Activated T-helper 1 cell treated with anti-CD3 and anti-CD28 coated beads, Interleukin-12 subunit alpha, Interleukin-12 subunit beta, Interleukin-2, Interleukin-4 antibody, amounts not matched to agents 30 ng/mL and 10 ng/mL and 1 ng/mL, durations not matched to agents 14 hours and 24 hours and 36 hours (primary cell): ENCODE measurements at regions not wholly inside any gene's neighbourhood (a gene's known extent, or its start where the extent isn't known, plus 50 kb on each side); places are given as distances from the start of the nearest gene placed in this dataset.
"Not testable (repeated sequence)": the region's sequence is repeated elsewhere in the genome, so short reads cannot be mapped to it uniquely, and the experiment has no call there.

ENCODE experiments used
- DNase-seq: peaks from one replicate; pipeline ENCODE4 v3.0.0; 2021; ENCODE audit warnings: low spot score
- H3K27ac Mint-ChIP-seq: one replicate; pipeline ENCODE4 v1.8.0; 2021; ENCODE audit warnings: mild to moderate bottlenecking, mixed read lengths
- H3K27me3 Mint-ChIP-seq: one replicate; pipeline ENCODE4 v1.8.0; 2022; ENCODE audit warnings: mild to moderate bottlenecking, moderate library complexity, mixed read lengths; ENCODE audit not compliant: insufficient read depth
- H3K36me3 Mint-ChIP-seq: one replicate; pipeline ENCODE4 v1.8.0; 2021; ENCODE audit warnings: low read depth, mixed read lengths
- H3K4me1 Mint-ChIP-seq: one replicate; pipeline ENCODE4 v1.8.0; 2021; ENCODE audit warnings: low read depth, mixed read lengths
- H3K4me3 Mint-ChIP-seq: one replicate; pipeline ENCODE4 v1.8.0; 2021; ENCODE audit warnings: mild to moderate bottlenecking, moderate library complexity, mixed read lengths
- H3K9me3 Mint-ChIP-seq: one replicate; pipeline ENCODE4 v1.8.0; 2021; ENCODE audit warnings: mixed read lengths
- intact Hi-C: fragments of 100-400 bp; cut with micrococcal nuclease; formaldehyde crosslinking; loops from one replicate; pipeline ENCODE4 v1.15.1; 2024

DNA sequence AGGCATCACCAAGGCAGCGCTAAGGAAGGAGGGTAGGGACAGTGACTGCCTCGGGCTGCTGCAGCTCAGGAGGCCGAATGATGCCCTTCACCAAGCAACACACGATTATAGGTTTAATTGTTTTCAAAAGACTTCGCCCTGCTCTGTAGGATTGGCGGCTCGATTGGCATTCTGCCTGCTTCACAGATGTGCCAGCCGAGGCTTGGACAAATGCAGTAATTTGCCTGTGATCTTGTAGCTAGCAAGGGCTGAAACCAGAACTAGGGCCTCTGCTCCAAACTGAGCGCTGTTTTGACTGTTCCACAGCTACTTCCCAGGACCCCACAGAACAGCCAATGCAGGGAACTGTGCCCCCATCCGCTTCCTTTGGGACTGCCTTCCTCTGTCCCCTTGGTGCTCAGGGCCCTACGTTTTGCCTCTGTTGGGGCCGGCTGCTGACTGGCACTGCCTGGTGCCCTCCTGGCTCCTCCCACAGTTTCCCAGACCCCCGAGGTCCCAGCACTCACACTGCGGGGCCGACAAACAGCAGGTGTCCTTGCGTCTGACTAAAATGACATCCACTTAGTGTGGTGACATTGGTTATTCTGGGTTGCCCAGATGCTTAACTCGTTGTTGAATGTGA is 62.6 kb upstream of the EN2 start:
- intact Hi-C loops = no loop called here
- no peaks in the 10 kb centered on the region for H3K4me1 Mint-ChIP-seq
- no peaks in the 10 kb centered on the region for H3K9me3 Mint-ChIP-seq
- H3K4me3 Mint-ChIP-seq = no peak overlapping the region
- no peak for DNase-seq
- H3K27ac Mint-ChIP-seq = no peak overlapping the region
- H3K36me3 Mint-ChIP-seq = no peaks in the 10 kb centered on the region
- H3K27me3 Mint-ChIP-seq = peaks cover 3% of the 10 kb centered on the region

DNA sequence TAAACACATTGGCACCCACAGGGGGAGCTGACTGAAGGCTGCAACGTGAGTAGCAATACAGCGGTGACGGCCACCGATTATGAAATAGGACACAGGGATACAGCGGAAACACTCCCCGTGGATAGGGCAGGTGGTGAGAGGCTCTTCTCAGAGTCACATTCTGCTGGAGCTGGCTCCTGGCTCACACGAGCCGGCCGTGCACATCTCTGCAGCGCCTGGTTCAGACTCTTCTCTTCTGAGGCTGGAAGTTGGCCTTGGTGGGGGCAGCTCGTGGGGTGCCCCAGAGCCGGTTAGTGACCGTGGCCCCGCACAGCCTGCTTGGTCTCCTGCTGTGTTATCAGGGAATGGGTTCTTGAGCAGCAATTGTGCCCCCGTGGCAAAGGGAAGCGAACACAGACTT is 61.3 kb upstream of the EN2 start:
- no peaks in the 10 kb centered on the region for H3K9me3 Mint-ChIP-seq
- intact Hi-C loops = no loop called here
- no peaks in the 10 kb centered on the region for H3K36me3 Mint-ChIP-seq
- no peak overlapping the region for H3K27ac Mint-ChIP-seq
- peaks cover 1% of the 10 kb centered on the region for H3K27me3 Mint-ChIP-seq
- no peaks in the 10 kb centered on the region for H3K4me1 Mint-ChIP-seq
- no peak overlapping the region for H3K4me3 Mint-ChIP-seq
- DNase-seq = no peak

DNA sequence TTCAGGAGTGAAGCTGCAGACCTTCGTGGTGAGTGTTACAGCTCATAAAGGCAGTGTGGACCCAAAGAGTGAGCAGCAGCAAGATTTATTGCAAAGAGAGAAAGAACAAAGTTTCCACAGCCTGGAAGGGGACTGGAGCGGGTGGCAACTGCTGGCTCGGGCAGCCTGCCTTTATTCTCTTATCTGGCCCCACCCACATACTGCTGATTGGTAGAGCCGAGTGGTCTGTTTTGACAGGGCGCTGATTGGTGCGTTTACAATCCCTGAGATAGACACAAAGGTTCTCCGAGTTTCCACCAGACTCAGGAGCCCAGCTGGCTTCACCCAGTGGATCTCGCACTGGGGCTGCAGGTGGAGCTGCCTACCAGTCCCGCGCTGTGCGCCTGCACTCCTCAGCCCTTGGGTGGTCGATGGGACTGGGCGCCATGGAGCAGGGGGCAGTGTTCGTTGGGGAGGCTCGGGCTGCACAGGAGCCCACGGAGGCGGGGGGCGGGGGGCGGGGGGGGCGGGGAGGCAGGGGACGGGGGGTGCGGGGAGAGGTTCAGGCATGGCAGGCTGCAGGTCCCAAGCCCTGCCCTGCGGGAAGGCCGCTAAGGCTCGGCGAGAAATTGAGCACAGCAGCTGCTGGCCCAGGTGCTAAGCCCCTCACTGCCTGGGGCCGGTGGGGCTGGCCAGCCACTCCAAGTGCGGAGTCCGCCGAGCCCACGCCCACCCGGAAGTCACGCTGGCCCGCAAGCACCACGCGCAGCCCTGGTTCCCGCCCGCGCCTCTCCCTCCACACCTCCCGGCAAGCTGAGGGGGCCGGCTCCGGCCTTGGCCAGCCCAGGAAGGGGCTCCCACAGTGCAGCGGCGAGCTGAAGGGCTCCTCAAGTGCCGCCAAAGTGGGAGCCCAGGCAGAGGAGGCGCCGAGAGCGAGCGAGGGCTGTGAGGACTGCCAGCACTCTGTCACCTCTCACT is 59.9 kb upstream of the EN2 start:
- H3K4me1 Mint-ChIP-seq, H3K27me3 Mint-ChIP-seq, H3K9me3 Mint-ChIP-seq, H3K27ac Mint-ChIP-seq, H3K4me3 Mint-ChIP-seq, intact Hi-C loops, DNase-seq, H3K36me3 Mint-ChIP-seq: not testable (repeated sequence)

DNA sequence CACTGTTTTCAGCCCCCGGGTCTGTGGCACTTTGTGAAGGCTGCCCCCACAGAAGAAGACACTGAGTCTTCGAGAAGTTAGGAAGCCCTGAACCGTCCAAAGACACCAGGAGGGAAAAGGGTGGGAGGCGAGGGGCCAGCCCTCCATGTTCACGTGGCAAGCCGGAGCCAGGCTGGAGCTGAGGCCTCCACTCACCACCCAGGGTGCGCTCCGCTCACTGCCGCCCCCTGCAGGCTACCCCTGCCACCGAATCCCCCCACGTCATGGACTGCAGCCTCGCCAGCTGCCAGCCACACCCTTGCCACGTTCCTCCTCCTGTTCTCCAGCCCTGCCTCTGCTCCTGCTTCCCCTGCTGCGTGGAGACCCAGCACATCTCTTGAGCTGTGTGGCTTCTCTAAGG is 59.0 kb upstream of the EN2 start:
- no peak overlapping the region for H3K27ac Mint-ChIP-seq
- no peaks in the 10 kb centered on the region for H3K9me3 Mint-ChIP-seq
- intact Hi-C loops = no loop called here
- H3K4me1 Mint-ChIP-seq = no peaks in the 10 kb centered on the region
- H3K36me3 Mint-ChIP-seq = no peaks in the 10 kb centered on the region
- H3K27me3 Mint-ChIP-seq = peaks cover 4% of the 10 kb centered on the region
- no peak overlapping the region for H3K4me3 Mint-ChIP-seq
- DNase-seq = no peak

DNA sequence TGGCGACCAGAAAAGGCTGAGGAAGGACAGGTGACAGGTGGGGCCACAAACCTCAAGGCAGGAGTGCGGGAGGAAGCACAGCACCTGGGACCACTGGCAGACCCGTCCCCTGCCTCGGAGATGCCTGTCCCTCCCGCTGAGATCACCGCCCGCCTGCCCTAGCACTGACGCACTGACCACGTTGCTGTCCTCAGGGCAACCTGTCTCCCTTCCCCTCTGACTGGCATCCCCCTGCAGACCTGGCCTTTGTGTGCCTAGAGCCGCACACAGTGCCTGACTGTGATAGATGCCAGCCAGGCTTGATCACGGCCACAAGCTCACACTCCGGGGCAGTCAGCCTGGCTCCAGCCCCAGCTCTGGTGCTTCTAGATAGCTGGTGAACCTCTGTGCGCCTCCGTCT is 58.4 kb upstream of the EN2 start:
- H3K27ac Mint-ChIP-seq = no peak overlapping the region
- no peak for DNase-seq
- no peak overlapping the region for H3K4me3 Mint-ChIP-seq
- H3K36me3 Mint-ChIP-seq = no peaks in the 10 kb centered on the region
- intact Hi-C loops = no loop called here
- H3K27me3 Mint-ChIP-seq = peaks cover 4% of the 10 kb centered on the region
- no peaks in the 10 kb centered on the region for H3K4me1 Mint-ChIP-seq
- H3K9me3 Mint-ChIP-seq = no peaks in the 10 kb centered on the region

DNA sequence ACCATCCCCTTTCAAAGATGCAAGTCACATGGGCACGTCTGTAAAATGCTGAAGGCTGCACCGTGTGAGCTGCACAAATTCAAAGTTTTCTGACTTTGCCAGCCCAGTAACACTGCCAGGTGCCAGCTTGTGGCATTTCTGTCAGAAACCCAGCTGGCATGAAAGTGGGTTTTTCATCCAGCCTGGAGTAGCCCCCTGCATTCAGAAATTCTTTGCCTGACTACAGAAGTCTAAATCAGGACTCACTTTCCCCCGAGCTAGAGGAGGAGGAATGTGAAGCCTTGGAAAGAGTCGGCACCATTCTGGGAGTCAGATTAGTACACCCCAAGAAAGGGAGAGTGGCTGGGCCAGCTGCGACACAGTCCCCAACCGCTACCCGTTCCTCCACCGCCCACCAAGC is 56.7 kb upstream of the EN2 start:
- no peak overlapping the region for H3K4me3 Mint-ChIP-seq
- H3K4me1 Mint-ChIP-seq = no peaks in the 10 kb centered on the region
- intact Hi-C loops = no loop called here
- H3K9me3 Mint-ChIP-seq = no peaks in the 10 kb centered on the region
- H3K36me3 Mint-ChIP-seq = no peaks in the 10 kb centered on the region
- no peak for DNase-seq
- no peak overlapping the region for H3K27ac Mint-ChIP-seq
- H3K27me3 Mint-ChIP-seq = peaks cover 4% of the 10 kb centered on the region

DNA sequence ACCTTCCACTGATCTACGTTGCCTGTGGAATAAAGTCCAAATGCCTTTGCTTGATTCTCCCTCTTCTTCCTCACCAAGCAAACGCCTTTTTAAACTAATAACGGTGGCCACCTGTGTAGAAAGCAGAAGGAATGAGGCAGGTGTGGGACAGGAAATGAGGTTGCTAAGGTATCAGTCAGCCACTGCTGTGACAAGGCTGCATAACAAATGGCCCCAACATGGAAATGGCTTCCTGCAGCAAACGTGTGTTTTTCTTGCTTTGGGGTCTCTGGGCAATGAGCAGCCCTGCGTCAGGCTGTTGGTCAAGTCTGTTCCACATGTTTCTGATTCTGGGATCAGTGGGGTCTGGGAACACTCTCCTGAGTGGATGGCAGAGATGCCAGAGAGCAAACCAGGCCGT is 56.0 kb upstream of the EN2 start:
- Mint-ChIP-seq H3K27ac (no peak overlapping the region), H3K36me3 (no peaks in the 10 kb centered on the region), H3K27me3 (peaks cover 4% of the 10 kb centered on the region), H3K4me3 (no peak overlapping the region), H3K9me3 (no peaks in the 10 kb centered on the region), H3K4me1 (no peaks in the 10 kb centered on the region)
- DNase-seq = no peak
- intact Hi-C loops = no loop called here

DNA sequence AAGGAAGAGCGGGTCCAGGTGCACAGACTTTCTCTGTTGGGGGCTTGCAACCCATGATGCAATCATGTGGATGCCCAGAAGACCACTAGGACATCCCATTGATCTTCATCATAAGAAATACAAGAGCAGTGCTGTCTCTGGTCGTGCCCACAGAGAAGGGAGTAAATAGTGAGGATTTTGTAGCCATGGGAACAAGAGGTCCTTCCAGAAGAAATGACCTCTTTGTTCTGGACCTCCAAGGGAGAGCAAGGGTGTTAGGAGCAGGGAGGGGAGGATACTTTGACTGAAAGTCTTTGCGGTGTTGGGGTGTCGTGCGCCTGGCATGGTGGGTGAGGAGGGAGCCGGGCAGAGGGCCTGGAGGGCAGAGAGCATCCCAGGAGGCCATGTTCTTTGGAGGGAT is 55.0 kb upstream of the EN2 start:
- no peaks in the 10 kb centered on the region for H3K4me1 Mint-ChIP-seq
- no peaks in the 10 kb centered on the region for H3K36me3 Mint-ChIP-seq
- DNase-seq = no peak
- H3K27ac Mint-ChIP-seq = no peak overlapping the region
- no peaks in the 10 kb centered on the region for H3K9me3 Mint-ChIP-seq
- no peak overlapping the region for H3K4me3 Mint-ChIP-seq
- peaks cover 4% of the 10 kb centered on the region for H3K27me3 Mint-ChIP-seq
- intact Hi-C loops = no loop called here

DNA sequence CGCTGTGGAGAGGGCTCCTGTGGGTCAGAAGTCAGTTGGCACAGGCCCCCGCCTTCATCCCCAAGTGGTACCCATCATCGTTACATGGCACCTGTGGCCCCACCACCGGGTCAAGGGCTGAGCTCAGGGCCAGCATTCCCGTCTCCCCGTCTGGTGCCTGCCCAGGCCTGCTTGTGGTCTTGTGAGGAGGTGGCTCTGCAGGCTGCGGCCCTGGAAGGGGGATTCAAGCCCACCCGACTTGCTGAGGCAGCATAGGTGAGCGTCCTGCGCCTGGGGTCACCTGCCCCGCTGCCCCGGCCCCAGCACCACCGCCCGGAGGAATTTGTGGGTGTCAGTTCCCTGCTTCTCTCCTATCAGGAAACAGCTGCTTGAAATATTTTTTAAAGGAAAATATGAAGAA is 53.0 kb upstream of the EN2 start:
- peaks cover 4% of the 10 kb centered on the region for H3K27me3 Mint-ChIP-seq

DNA sequence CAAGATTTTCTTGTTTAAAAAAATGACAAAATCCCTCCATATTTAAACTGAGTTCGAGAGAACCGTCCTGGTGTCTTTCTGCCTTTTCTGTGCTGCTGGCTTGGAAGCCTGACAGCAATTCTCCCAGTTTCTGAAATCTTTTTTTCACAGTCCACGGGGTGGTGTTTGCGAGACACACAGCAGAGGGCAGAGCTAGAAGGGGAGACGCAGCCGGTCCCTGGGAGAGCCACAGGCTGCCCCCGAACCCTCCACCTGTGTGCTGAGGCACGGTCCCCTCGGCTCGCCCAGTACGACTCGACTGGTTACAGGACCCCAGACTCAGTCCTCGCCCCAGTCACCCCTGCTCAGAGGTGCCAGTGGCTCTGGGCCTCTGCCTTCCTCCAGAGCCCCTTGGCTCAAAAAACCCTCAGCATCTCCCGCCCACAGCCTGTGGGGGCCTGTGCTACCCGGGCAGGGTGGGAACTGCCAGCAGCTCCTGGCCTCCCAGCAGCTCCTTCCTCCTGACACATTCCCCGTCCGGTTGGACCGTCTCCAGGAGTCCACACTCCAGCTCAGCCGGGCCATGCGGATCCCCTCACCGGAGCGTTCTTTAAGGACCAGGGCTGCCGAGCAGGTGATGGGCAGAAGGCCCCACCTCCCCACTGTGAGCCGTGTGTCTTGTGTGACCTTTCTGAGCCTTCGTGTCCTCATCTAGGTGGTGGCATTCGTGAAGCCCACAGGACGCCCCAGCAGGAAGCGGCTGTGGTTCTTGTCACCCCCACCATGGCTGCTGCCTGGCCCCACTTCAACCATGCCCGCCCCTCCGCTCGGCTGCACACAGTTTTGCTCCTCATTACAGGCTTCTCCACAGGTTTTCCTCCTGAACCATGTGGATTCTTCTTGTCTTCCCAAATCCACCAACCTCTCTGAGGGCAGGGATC is 52.3 kb upstream of the EN2 start:
- intact Hi-C loops = no loop called here
- H3K27ac Mint-ChIP-seq = no peak overlapping the region
- H3K4me3 Mint-ChIP-seq = no peak overlapping the region
- H3K27me3 Mint-ChIP-seq = peaks cover 4% of the 10 kb centered on the region
- DNase-seq = no peak
- H3K9me3 Mint-ChIP-seq = no peaks in the 10 kb centered on the region
- no peaks in the 10 kb centered on the region for H3K4me1 Mint-ChIP-seq
- no peaks in the 10 kb centered on the region for H3K36me3 Mint-ChIP-seq

More for the DNA sequence above, 53.0 kb upstream of the EN2 start:
- intact Hi-C loops = no loop called here
- no peak overlapping the region for H3K27ac Mint-ChIP-seq
- H3K4me1 Mint-ChIP-seq = no peaks in the 10 kb centered on the region
- H3K4me3 Mint-ChIP-seq = no peak overlapping the region
- no peaks in the 10 kb centered on the region for H3K36me3 Mint-ChIP-seq
- H3K9me3 Mint-ChIP-seq = no peaks in the 10 kb centered on the region
- DNase-seq = no peak

DNA sequence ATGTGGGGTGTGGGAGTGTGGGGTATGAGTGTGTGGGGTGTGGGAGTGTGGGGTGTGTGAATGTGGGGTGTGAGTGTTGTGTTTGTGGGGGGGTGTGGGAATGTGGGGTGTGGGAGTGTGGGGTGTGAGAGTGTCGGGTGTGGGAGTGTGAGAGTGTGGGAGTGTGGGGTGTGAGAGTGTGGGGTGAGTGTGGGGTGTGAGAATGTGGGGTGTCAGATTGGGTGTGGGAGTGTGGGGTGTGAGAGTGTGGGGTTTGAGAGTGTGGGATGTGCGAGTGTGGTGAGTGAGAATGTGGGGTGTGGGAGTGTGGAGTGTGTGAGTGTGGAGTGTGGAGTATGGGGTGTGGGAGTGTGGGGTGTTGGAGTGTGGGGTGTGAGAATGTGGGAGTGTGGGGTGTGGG is 50.1 kb upstream of the EN2 start:
- Mint-ChIP-seq H3K4me1 (no peaks in the 10 kb centered on the region), H3K27ac (no peak overlapping the region), H3K9me3 (no peaks in the 10 kb centered on the region), H3K4me3 (no peak overlapping the region), H3K27me3 (peaks cover 2% of the 10 kb centered on the region), H3K36me3 (no peaks in the 10 kb centered on the region)
- intact Hi-C loops = no loop called here
- no peak for DNase-seq
